SJSA1 (cell line): ENCODE measurements at regions not wholly inside any gene's neighbourhood (a gene's known extent, or its start where the extent isn't known, plus 50 kb on each side); places are given as distances from the start of the nearest gene placed in this dataset.
"Not testable (repeated sequence)": the region's sequence is repeated elsewhere in the genome, so short reads cannot be mapped to it uniquely, and the experiment has no call there.

Source experiments
- DNase-seq, 2 experiments: peaks; one replicate each; pipeline ENCODE4 v3.0.0-alpha.2; 2015 to 2020; ENCODE audit warnings: low spot score in 2 of 2, low read depth in 1 of 2
- H3K27ac ChIP-seq: fragments of 250-450 bp; sonication (Bioruptor Pico); 2 replicates; pipeline ENCODE4 v1.5.1; 2020; ENCODE audit warnings: mild to moderate bottlenecking, moderate library complexity
- H3K27me3 ChIP-seq: fragments of 250-450 bp; sonication (Bioruptor Pico); replicated peaks from 2 replicates; pipeline ENCODE4 v1.5.1; 2020; ENCODE audit warnings: mild to moderate bottlenecking, moderate library complexity
- H3K36me3 ChIP-seq: fragments of 250-450 bp; sonication (Bioruptor Pico); 2 replicates; pipeline ENCODE4 v1.5.1; 2020; ENCODE audit warnings: mild to moderate bottlenecking
- H3K4me1 ChIP-seq: fragments of 250-450 bp; sonication (Bioruptor Pico); replicated peaks from 2 replicates; pipeline ENCODE4 v1.6.1; 2021; ENCODE audit warnings: mild to moderate bottlenecking
- H3K4me3 ChIP-seq: fragments of 250-450 bp; sonication (Bioruptor Pico); 2 replicates; pipeline ENCODE4 v1.5.1; 2020; ENCODE audit warnings: mild to moderate bottlenecking
- H3K9me3 ChIP-seq: fragments of 250-450 bp; sonication (Bioruptor Pico); replicated peaks from 2 replicates; pipeline ENCODE4 v1.5.1; 2020; ENCODE audit warnings: mild to moderate bottlenecking

- no peak overlapping the region for H3K4me3 ChIP-seq
- no peak for DNase-seq
- H3K27ac ChIP-seq = no peak overlapping the region
- no peaks in the 10 kb centered on the region for H3K9me3 ChIP-seq
- no peaks in the 10 kb centered on the region for H3K4me1 ChIP-seq
- H3K36me3 ChIP-seq = no peaks in the 10 kb centered on the region
- H3K27me3 ChIP-seq = no peaks in the 10 kb centered on the region
Observed at GRCh38 chr18:47403949-47404348, 152.5 kb upstream of the SKOR2 start.

DNA sequence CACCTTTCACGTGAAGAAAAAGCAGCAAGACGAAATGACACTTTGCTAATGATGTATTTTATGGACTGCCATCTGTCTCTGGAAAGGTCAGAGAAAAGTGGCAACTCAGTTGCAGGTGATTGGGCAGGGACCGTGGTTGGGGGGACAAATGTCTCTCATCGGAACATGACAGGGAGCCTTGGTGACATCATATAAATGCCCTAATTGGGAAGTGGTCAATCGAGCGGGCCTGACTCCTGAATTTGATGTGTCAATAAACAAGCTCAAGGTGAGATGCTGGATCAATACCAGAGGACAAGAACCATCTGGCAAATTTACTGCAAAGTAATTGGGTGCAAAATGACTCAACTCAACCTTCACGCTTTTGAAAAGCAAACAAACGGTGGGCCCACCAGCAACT lies 151.9 kb upstream of the SKOR2 start:
- no peaks in the 10 kb centered on the region for H3K4me1 ChIP-seq
- no peak for DNase-seq
- no peaks in the 10 kb centered on the region for H3K27me3 ChIP-seq
- no peak overlapping the region for H3K4me3 ChIP-seq
- H3K9me3 ChIP-seq = no peaks in the 10 kb centered on the region
- no peak overlapping the region for H3K27ac ChIP-seq
- H3K36me3 ChIP-seq = no peaks in the 10 kb centered on the region

- no peak overlapping the region for H3K4me3 ChIP-seq
- no peaks in the 10 kb centered on the region for H3K9me3 ChIP-seq
- no peak overlapping the region for H3K27ac ChIP-seq
- no peaks in the 10 kb centered on the region for H3K27me3 ChIP-seq
- no peak for DNase-seq
- no peaks in the 10 kb centered on the region for H3K4me1 ChIP-seq
- no peaks in the 10 kb centered on the region for H3K36me3 ChIP-seq
Observed at GRCh38 chr18:47399475-47399874, 148.0 kb upstream of the SKOR2 start.

DNA sequence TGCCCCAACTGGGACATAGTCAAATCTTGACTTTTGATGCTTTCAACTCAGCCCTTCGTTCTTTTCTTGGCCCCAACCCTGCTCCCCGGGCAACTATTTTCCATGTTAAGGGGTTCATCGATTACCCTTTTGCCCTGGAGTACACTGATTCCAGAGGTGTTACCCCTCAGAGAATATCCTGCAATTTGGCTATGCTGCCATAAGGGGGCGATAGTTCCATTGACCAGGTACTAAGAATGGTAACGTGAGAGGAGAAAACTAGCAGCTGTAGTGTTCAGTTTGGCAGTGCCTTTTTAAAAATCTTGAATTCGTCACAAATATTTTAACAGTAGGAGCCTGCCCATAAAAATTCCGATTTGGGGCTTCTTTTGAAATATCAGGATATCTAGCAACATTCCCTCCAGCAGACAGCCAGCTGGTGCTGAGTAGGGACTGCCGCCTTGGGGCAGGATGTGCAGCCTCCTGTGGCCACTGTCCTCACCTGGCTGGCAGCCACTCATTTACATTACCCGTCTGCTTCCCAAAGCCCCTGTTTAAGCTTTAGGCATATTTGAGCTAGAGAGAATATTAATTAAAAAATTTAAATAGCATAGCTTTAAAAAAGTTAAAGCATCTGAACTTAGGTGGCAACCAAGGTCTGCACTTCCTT lies 146.3 kb upstream of the SKOR2 start:
- Histone ChIP-seq H3K4me1 (no peaks in the 10 kb centered on the region), H3K4me3 (no peak overlapping the region), H3K27me3 (no peaks in the 10 kb centered on the region), H3K27ac (no peak overlapping the region), H3K36me3 (no peaks in the 10 kb centered on the region), H3K9me3 (no peaks in the 10 kb centered on the region)
- DNase-seq = no peak

DNA sequence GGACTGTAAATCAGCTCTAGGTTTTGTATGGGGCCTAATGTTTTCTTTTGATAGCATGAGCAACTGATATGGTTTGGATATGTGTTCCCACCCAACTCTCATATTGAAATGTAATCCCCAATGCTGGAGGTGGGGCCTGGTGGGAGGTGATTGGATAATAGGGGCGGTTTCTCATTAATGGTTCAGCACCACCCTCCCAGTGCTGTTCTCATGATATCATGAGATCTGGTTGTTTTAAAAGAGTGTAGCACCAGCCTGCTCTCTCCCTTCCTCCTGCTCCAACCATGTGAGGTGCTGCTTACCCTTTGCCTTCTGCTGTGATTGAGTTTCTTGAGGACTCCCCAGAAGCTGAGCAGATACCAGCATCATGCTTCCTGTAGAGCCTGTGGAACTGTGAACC lies 140.2 kb upstream of the SKOR2 start:
- H3K4me1 ChIP-seq = no peaks in the 10 kb centered on the region
- no peaks in the 10 kb centered on the region for H3K36me3 ChIP-seq
- no peak overlapping the region for H3K27ac ChIP-seq
- no peak overlapping the region for H3K4me3 ChIP-seq
- no peaks in the 10 kb centered on the region for H3K27me3 ChIP-seq
- H3K9me3 ChIP-seq = no peaks in the 10 kb centered on the region
- no peak for DNase-seq

DNA sequence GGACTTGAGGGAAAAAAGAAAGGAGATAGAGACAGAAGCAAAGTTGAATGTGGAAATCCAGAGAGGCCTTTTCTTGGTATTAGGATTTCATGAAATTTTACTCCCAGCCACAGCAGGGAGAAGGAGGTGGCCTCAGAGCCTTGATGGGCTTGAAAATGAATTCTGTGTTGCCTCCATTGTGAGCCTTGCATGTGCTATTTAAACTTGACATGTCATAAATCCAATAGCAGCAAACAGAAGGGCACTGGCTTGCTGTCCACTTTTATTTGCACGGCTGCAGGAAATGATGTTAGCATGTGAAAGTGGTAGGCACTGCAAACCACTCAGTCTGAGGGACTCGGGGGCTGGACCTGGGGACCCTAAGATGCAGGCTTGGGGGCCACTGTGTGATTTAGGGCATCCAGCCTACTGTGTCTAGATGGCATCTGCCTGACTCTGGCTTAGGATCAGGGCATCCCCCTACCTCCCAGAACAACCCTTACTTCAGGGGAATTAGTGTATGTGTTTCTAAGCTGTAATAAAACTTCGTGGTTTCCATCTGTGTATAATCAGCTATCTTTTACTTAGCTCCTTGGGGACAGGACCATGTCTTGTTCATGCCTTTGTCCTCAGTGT lies 139.1 kb upstream of the SKOR2 start:
- Histone ChIP-seq H3K4me3 (no peak overlapping the region), H3K36me3 (no peaks in the 10 kb centered on the region), H3K27me3 (no peaks in the 10 kb centered on the region), H3K27ac (no peak overlapping the region), H3K4me1 (no peaks in the 10 kb centered on the region), H3K9me3 (no peaks in the 10 kb centered on the region)
- DNase-seq = no peak

DNA sequence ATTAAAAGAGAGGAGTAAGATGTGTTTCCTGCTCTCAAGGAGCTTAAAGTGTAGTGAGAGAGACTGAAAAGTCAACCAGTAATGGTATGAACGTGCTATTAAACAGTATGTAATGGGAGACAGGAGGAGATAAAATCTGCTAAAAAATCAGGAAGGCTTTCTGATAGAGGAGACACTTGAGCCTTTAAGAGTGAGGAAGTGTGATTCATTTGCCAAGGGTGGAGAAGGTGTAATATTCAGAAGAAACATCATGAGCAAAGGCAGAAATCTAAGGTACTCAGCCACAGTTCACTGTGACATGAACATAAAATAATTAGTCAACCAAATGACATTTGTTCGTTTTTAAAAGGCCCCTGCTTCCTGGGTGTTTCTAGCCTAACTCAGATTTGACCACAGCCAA lies 137.8 kb upstream of the SKOR2 start:
- DNase-seq = no peak
- H3K27me3 ChIP-seq = no peaks in the 10 kb centered on the region
- H3K9me3 ChIP-seq = no peaks in the 10 kb centered on the region
- no peak overlapping the region for H3K4me3 ChIP-seq
- H3K36me3 ChIP-seq = no peaks in the 10 kb centered on the region
- no peak overlapping the region for H3K27ac ChIP-seq
- H3K4me1 ChIP-seq = no peaks in the 10 kb centered on the region

- no peaks in the 10 kb centered on the region for H3K9me3 ChIP-seq
Observed at GRCh38 chr18:47387864-47388263, 136.4 kb upstream of the SKOR2 start.

DNA sequence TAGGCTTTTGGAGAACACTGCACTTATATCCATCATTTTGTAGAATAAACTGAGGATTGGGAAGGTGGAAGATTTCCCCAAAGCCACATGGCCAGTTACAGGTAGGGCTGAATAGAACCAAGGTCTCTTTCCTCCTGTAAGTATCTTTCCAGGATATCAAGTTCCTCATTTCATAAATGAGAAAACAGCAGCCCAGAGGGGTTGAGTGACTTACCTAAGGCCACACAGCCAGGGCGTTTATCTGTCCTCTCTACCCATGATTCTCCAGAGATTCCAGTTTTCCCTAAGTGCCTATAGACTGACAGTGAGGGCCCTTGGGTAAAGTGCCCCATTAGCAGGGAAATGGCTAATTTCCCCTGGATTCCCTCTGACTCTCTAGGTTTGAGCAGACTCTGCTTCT lies 132.3 kb upstream of the SKOR2 start:
- Histone ChIP-seq H3K36me3 (no peaks in the 10 kb centered on the region), H3K27ac (no peak overlapping the region), H3K9me3 (no peaks in the 10 kb centered on the region), H3K27me3 (no peaks in the 10 kb centered on the region), H3K4me1 (no peaks in the 10 kb centered on the region), H3K4me3 (no peak overlapping the region)
- DNase-seq = no peak

More at GRCh38 chr18:47387864-47388263, 136.4 kb upstream of the SKOR2 start:
- Histone ChIP-seq H3K36me3 (no peaks in the 10 kb centered on the region), H3K4me1 (no peaks in the 10 kb centered on the region), H3K27me3 (no peaks in the 10 kb centered on the region), H3K4me3 (no peak overlapping the region), H3K27ac (no peak overlapping the region)
- DNase-seq = no peak

DNA sequence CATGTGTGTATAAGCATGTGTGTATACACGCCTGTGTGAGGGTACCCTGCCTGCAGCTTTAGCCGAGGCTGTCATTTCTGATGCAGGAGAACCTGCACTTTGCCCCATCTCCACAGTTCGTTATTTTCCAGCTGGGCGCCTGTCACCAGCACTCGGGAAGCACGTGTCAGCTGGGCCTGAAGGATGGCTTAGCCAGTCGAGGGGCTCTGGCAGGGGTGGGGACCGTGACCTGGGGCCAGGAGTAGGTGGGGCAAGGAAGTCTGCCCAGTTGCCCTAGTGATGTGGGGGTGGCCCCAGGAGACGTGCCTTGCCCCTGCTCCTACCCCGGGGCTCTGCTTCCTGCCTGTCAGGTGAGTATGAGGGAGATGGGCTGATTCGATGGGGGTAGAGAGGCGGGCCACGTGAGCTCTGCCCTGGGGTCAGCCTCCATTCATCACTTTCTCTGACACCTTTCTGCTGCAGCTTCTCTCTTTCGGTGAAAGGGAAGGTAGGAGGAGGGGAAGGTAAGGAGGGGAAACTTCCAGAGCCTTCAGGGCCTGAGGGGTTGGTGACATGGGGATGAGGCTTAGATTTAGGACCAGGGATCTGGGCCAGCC lies 130.6 kb upstream of the SKOR2 start:
- H3K9me3 ChIP-seq = no peaks in the 10 kb centered on the region
- H3K27ac ChIP-seq = no peak overlapping the region
- DNase-seq = no peak
- H3K4me1 ChIP-seq = no peaks in the 10 kb centered on the region
- H3K36me3 ChIP-seq = no peaks in the 10 kb centered on the region
- H3K27me3 ChIP-seq = no peaks in the 10 kb centered on the region; the same call in 1 of the 2 replicates
- H3K4me3 ChIP-seq = no peak overlapping the region

DNA sequence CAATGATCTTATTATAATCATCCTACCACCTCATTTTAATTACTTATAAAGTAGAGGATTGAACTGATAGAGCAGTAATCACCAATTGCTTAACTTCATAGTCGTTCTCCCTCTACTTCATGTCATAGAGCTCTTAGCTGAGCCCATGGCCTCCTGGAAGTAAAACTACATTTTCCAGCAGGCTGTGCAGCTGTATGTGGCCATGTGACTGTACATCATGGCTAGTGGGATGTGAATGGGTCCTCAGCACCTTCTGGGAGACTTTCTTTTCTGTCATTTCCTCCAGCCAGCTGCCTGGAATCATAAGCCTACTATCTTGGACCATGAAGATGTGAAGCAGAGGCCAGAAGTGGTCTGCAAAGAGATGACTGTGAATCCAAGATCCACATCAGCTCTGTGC lies 128.7 kb upstream of the SKOR2 start:
- H3K36me3 ChIP-seq = no peaks in the 10 kb centered on the region
- no peak overlapping the region for H3K27ac ChIP-seq
- no peaks in the 10 kb centered on the region; the same call in 1 of the 2 replicates for H3K27me3 ChIP-seq
- H3K9me3 ChIP-seq = no peaks in the 10 kb centered on the region
- no peak overlapping the region for H3K4me3 ChIP-seq
- no peak for DNase-seq
- H3K4me1 ChIP-seq = no peaks in the 10 kb centered on the region

DNA sequence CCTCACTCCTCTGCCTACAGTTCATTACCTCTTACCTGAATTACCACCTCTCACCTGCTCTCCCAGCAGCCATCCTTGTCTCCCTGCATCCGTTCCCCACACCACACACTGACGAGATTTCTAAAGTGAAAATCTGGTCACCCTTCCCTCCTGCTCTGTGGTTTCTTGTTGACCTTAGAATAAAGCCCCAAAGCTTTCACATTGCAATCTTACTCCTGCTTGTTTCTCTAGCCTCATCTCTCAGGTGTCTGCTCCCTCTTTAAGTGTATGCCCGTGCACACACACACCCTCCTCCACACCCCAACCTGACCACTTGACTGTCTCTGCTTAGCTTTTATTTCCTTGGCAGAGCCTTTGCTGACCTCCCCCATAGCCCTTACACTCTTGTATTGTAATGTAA lies 122.0 kb upstream of the SKOR2 start:
- no peak overlapping the region for H3K27ac ChIP-seq
- H3K9me3 ChIP-seq = no peaks in the 10 kb centered on the region
- H3K4me1 ChIP-seq = no peaks in the 10 kb centered on the region
- H3K4me3 ChIP-seq = no peak overlapping the region
- no peaks in the 10 kb centered on the region; the same call in 1 of the 2 replicates for H3K27me3 ChIP-seq
- no peaks in the 10 kb centered on the region for H3K36me3 ChIP-seq
- no peak for DNase-seq

- Histone ChIP-seq H3K4me3 (no peak overlapping the region), H3K9me3 (no peaks in the 10 kb centered on the region), H3K27me3 (no peaks in the 10 kb centered on the region), H3K36me3 (no peaks in the 10 kb centered on the region), H3K4me1 (no peaks in the 10 kb centered on the region), H3K27ac (no peak overlapping the region)
- DNase-seq = no peak
Observed at GRCh38 chr18:47370052-47370451, 118.6 kb upstream of the SKOR2 start.

DNA sequence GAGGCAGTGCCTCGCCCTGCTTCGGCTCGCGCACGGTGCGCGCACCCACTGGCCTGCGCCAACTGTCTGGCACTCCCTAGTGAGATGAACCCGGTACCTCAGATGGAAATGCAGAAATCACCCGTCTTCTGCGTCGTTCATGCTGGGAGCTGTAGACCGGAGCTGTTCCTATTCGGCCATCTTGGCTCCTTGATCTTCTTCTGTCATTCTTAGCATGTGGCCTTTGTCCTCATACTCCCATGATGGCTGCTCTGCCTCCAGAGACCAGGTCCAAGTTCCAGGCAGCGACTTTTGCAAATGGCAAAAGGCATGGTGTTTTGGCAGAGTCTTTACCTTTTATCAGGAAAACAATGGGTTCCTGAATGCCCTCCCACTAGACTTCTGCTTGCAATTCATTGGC lies 102.6 kb upstream of the SKOR2 start:
- not testable (repeated sequence) for DNase-seq, H3K36me3 ChIP-seq, H3K27me3 ChIP-seq, H3K4me1 ChIP-seq, H3K4me3 ChIP-seq, H3K9me3 ChIP-seq, H3K27ac ChIP-seq
